GM21367 (cell line): ENCODE measurements at regions not wholly inside any gene's neighbourhood (a gene's known extent, or its start where the extent isn't known, plus 50 kb on each side); places are given as distances from the start of the nearest gene placed in this dataset.
"Not testable (repeated sequence)": the region's sequence is repeated elsewhere in the genome, so short reads cannot be mapped to it uniquely, and the experiment has no call there.

Experiments used
- ATAC-seq: cut with Tn5 transposase; IDR thresholded peaks from one replicate; pipeline ENCODE4 v1.9.1; 2021; ENCODE audit not compliant: unreplicated experiment

DNA sequence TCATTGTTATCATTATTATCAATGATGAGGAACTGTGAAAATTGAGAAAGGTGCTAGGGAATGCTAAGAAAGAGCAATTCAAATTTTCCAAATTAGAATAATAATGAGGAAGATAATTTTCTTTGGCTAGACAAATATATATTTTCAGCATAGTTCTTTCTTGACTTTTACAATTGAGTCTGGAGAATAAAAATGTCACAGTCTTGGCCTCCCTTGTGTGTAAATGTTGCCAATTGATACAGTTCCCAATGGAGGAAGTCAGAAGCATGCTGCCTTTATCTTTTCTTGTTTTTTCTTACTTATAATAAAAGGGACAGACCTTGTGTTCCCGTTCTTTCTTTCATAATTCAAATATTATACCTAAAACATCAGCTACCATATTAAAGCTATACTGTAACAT lies 774.4 kb downstream of the SI start:
- ATAC-seq, result no peak

DNA sequence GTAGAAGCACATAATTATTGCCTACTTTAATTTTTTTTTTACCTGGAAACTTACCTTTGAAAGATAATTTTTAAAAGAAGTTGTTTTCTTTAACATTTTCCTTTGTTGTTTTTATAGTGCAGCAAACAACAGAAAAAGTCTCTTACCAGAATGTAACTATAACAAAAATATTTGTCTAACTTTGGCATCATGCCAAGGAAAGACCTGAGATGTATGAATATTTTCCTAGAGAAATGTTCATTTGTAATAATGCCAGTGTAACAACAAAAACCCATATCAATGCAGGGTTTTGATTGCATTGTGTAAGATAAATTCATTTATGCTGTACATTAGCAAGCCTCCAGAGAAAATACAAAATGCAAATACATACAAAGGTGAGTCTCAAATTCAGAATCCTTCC lies 775.7 kb downstream of the SI start:
- ATAC-seq, result no peak

DNA sequence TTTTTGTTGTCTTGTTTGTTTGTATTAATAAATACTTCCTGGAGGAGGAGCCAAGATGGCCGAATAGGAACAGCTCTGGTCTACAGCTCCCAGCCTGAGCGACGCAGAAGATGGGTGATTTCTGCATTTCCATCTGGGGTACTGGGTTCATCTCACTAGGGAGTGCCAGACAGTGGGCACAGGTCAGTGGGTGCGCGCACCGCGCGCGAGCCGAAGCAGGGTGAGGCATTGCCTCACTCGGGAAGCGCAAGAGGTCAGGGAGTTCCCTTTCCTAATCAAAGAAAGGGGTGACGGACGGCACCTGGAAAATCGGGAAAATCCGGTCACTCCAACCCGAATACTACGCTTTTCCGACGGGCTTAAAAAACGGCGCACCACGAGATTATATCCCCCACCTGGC lies 786.8 kb downstream of the SI start:
- ATAC-seq, result not testable (repeated sequence)

DNA sequence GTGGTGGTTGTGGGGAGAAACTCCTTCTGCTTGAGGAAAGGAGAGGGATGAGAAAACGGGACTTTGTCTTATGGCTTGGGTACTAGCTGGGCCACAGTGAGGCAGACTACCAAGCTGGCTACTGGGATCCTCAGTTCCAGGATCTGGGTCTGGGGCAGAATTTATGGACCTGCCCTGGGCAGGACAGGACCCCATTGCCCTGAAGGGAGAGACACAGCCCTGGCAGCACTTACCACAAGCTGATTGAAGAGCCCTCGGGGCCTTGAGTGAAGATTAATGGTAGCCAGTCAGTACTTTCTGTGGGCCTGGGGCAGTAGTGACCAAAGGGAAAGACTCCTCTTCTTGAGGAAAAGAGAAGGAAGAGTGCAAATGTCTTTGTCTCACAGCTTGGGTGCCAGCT lies 799.7 kb downstream of the SI start:
- ATAC-seq, result no peak

- ATAC-seq, result no peak
Measured at GRCh38 chr3:164267053-164267452, 811.2 kb downstream of the SI start.

DNA sequence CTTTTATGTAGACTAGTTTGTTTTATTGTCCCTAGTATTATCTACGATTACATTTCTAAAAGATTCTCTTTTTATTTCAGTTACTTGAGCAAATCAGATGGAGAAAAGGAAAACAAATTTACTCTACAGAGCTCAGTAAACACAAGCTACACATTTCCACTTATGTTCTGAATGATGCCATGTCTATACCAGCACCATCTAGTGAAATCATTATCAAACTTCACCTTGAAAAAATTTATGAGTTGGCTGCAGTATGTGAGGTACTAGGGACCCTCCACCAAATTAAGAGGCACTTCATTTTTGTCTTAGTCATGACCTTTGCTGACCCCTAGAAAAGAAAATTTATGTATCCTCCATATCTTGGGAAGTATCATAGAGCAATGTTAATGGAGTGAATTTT lies 827.4 kb downstream of the SI start:
- ATAC-seq, result no peak

DNA sequence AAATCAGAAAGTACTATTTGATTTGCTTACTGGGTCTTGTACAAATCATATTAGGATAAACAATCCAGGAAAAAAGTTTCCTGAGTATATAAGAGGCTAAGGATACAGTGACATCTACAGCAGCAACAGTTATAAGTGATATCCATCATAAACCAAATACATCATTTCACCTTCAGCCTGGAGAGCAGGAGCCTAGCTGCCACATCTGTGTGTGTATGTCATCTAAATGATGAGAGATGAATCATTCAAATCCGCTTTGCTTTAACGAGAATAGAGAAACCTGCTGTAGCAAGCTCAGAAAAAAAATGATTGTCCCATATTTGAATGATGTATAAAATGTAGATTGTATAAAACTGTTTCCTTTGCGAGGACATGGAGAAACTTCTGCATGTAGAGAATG lies 841.4 kb downstream of the SI start:
- ATAC-seq, result no peak

DNA sequence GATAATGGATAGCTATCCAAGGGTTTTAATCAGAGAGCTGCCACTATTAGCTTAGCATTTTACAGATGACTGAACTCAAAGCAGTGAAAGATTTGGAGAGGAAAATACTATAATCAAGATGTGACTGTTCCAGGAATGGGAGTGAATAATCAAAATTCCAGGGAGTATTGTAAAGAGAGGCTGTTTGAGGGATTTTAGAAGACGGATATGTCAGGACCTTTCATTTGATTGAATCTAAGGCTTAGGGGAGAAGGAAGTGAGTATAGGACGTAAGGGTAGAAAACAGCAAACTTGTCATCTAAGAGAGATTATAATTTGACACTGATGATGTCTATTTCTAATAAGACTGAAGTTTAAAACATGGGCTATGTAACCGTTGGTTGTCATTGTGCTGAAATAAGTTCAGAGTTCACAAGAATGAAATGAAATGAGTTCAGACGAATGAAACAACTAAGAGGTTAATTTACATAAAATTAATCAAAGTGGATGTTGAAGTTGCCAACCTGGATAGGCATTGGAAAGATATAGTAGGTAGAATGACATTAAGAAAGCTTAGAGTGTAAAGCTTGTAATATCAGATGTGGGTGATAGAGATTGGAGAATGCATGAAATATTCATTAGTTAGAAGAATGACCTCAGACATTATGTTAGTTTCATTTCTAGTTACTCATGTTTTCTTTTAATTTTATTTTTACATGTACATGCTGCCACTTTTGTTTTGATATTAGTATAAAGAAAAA lies 842.8 kb downstream of the SI start:
- ATAC-seq, result no peak

DNA sequence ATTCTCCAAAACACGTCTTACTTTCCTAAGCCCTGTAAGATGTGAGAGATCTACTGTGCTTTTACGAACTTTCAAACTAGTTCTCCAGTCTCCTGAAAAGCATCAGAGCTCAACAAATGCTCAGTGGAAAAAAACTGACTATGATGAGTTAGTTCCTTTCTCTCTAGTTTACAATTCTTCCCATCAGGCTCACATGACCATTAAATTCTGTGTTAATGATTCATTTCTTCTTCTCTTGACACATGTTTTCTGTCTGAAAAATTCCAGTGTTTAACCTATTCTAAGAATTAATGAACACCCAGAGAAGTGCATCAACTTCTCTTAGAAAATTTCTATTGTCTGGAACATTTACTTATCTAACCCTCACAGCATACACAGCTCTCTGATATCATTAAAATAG lies 844.3 kb downstream of the SI start:
- ATAC-seq, result no peak

- ATAC-seq, result no peak
Measured at GRCh38 chr3:164231718-164232117, 846.6 kb downstream of the SI start.

DNA sequence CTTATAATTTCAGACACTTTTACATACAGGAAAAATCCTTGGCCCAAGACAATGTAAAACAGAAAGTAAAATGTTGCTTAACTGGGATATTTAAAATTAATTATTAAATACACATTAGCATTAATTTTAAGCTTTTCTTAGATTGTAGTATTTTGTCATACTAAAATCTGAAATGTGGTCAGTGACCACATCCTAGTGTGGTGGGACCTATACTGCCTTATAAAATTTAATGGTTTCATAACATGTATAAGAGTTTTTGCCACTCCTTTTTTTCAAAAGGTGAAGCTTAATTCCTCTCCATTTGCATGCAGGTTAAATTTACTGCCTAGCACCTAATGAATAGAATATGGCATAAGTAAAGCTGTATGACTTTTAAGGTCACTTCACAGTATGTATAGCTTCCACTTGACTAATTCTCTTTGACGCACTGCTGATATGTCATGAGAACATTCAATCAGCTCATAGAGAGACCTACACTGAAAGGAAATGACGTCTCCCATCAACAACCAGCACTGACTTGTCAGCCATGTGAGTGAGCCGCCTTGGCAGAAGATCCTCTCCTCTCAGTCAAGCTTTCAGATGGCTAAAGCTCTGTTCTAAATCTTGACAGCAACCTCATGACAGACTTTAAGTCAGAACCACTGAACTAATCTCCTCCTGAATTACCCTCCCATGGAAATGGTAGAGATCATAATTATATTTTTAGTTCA lies 847.8 kb downstream of the SI start:
- ATAC-seq, result no peak

- ATAC-seq, result no peak
Measured at GRCh38 chr3:164224126-164224525, 854.2 kb downstream of the SI start.

- no peak for ATAC-seq
Measured at GRCh38 chr3:164222197-164222596, 856.1 kb downstream of the SI start.

DNA sequence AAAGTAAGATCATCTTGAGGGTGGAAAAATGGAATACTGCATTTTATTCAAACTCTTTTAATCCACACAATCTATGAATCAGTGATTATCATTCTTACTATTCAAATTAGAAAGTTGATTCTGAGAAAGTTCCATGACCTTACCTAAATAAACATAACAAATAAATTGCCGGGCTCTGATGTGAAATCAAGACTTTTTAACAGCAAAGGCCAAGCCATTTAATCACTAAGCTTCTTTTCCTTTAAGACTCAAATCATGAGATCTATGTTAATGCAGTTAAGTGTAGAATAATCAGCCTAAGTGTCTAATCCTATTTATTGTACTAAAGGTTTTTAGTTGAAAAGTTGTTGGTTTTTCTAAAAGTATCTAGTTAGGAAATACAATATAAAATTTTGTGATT lies 857.0 kb downstream of the SI start:
- no peak for ATAC-seq

DNA sequence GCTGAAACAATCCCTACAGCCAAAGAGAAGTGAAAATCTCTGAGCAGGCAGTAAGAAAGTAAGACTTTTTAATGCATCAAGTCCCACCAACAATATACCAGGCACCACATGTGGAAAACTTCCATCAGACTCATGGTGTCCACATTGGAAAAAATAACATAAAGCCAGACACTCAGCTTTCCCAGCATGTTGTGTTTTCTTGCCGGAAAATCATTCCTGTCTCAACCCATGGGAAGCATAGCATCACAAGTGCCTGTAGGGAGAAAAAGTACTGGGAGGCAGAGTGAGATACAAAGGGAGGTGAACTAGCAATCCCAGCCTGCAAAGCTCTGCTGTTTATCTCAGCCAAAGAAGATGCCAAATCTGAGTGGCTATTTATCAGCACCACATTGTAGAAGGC lies 868.9 kb downstream of the SI start:
- no peak for ATAC-seq

DNA sequence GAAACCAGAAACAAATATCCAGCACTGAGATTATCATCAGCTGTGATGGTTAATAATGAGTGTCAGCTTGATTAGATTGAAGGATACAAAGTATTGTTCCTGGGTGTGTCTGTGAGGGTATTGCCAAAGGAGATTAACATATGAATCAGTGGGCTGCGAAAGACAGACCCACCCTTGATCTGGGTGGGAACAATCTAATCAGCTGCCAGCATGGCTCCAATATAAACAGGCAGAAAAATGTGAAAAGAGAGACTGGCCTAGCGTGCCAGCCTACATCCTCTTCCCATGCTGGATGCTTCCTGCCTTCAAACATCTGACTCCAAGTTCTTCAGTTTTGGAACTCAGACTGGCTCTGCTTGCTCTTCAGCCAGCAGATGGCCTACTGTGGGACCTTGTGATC lies 869.5 kb downstream of the SI start:
- no peak for ATAC-seq

GRCh38 chr3:164208048-164208447 lies 870.2 kb downstream of the SI start:
- ATAC-seq, result no peak

DNA sequence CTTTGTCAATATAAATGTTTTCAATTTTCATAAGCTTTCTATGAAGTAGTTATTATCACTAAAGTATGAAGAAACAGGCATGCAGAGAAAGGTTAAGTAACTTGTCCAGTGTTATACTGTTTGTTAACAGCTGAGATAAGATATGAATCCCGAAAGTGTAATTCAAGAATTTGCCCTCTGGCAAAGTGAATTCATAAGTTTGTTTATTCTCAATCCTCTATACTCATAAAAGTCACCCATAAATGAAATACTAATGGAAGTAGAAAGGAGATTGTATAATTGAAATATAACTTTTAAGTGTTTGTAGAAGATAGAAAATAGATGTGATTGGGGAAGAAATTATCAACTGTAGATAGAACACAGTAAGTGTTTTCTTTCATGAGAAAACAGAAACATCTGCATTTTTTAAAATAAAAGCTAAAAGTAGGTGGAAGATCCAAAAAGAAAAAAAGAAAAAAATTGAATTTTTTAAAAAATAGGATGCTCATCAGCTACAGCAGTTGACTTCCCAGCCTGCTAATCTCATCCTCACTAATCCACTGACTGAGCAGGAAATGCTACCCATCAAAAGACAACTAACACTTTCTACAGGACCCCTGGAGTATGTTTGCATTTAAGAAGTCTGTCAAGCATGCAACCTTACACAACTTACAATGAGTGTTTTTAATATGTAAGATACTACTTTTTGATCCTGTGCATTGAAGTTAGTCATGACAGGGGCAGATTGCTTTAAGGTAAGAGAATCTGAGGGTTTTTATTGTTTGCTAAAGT lies 878.1 kb downstream of the SI start:
- no peak for ATAC-seq

- no peak for ATAC-seq
Measured at GRCh38 chr3:164196477-164196876, 881.8 kb downstream of the SI start.

DNA sequence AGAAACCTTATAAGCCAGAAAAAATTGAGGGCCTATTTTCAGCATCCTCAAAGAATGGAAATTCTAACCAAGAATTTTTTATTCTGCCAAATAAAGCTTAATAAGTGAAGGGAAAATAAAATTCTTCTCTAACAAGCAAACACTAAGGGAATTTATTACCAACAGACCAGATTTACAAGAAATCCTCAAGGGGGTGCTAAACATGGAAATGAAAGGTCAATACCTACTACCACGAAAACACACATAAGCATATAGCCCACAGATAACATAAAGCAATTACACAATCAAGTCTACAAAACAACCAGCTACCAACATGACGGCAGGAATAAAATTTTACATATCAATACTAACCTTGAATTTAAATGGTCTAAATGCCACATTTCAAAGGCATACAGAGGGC lies 883.5 kb downstream of the SI start:
- ATAC-seq, result no peak

DNA sequence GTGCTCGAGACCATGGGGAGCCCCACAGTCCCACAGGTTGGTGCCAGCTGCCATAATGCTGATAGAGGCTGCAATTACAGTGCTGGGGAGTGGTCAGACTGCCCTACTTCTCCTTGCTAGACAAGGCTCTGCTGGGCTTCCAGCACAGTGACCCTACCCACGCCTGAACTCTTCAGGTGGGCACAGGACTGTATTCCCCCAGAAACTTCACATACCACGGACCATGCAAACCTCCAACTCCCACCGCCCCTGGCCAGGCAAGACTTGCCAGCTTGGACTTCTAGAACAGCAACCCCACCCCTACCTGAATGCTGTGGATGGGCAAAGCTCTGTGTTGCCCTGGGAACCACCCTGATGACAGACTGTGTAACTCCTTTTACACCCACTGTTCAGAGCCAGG lies 885.3 kb downstream of the SI start:
- ATAC-seq, result no peak

DNA sequence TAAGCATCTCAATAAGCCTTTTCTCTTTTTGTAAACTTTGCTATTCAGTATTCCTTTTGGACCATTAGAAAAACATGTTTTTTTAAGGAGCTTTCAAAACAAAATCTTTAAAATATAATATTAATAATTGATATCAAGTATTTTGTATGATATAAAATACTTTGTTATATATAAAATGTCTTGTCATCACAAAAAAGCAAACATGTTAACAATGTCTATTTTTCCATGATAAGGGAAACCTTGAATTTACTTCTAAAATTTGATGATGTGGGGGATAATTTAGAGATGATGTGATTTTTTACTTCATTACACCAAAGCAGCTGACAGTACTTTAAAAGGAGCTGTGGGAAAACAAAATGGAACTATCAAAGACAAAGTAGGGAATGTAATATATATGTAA lies 887.7 kb downstream of the SI start:
- ATAC-seq, result no peak
